GM19452 (cell line): ENCODE measurements at regions not wholly inside any gene's neighbourhood (a gene's known extent, or its start where the extent isn't known, plus 50 kb on each side); places are given as distances from the start of the nearest gene placed in this dataset.

Source experiments
- ATAC-seq: cut with Tn5 transposase; IDR thresholded peaks from one replicate; pipeline ENCODE4 v1.9.1; 2021; ENCODE audit not compliant: unreplicated experiment

DNA sequence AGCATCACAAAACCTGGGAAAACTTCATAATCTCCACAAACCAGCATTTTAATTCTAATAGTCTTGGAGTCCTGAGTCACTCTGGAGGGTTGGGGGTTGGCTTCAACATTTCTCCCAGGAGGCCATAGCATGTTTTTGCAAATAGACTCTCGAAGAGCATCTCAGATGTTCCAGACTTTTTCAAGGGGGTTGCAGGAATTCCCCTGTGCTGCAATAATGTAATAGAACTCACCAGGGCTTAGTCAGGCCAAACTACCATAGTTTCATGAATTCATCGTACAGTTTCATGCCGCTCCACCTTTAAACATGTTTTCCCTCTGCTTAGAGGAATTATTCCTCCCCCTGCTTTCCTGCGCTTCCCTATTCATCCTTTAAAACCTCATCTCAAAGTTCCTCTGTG, 499.5 kb upstream of the KLF4 start:
- no peak for ATAC-seq

GRCh38 chr9:107984956-107985355, 495.4 kb upstream of the KLF4 start:
- no peak for ATAC-seq

GRCh38 chr9:107983762-107984161, 494.2 kb upstream of the KLF4 start:
- no peak for ATAC-seq

DNA sequence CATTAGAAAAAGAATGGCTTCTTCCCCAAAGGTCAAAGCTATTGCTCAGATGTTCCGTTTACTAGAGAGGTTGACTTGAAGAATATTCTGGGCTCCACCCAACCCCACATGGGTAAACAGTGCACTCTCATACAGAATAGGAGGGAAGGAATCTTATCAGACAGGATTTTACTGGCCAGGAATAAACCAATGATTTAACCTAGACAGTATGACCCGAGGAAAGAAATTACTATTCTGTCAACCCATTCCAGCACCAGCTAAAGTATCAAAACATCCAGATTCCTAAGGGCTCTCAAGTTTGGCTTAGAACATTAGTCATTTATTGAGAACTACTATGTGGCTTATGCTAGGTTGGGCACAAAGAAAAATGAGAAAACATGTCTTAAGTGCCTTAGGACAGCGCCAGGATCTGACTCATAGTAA, 493.6 kb upstream of the KLF4 start:
- no peak for ATAC-seq

DNA sequence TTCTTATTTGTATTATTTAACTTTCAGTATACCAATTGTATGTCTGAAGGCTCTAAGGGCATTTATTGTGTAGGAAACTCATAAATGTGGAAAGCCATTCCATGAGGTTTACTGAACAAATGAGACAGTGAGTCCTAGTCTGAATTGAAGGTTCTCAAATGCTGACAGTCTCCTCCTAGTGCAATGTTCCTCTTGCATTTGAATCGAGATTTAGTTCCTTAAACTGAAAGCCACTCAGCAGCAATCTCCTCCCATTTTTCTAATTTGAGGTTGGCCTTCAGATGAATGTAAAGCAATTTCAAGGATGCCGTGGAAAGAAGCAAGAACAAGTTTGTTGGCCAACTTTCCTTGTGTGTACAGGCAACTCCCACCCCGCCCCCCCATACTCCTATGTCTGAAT, 493.2 kb upstream of the KLF4 start:
- no peak for ATAC-seq

GRCh38 chr9:107982001-107982400, 492.4 kb upstream of the KLF4 start:
- ATAC-seq = no peak

- ATAC-seq = no peak
Measured at GRCh38 chr9:107980984-107981383, 491.4 kb upstream of the KLF4 start.

- no peak for ATAC-seq
Measured at GRCh38 chr9:107976767-107977166, 487.2 kb upstream of the KLF4 start.

DNA sequence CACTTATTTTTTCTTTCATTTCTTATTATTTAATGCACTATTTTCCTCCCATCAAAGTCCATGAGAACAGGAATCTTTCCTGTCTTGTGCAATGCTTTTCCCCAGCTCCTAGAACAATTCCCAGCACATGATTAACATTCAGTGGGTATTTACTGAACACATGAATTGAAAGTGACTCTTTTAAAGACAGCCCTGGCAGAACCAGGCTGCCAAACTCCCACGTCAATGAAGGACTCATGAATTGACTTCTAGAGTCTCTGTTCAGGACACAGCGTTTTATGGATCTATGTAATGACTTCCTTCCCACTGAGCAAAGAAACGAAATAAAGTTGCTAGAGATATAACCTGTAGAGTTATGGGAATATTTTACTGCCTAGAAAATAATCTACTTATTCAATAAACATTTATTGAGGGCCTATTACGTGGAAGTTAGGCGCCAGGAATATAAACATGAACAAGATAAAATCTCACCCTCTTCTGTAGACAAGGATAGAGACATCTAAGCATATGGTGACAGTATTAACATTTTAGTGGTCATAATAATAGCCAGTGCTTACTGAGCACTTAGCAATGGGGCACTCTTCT, 485.9 kb upstream of the KLF4 start:
- ATAC-seq = no peak

- no peak for ATAC-seq
Measured at GRCh38 chr9:107973451-107973850, 483.9 kb upstream of the KLF4 start.

GRCh38 chr9:107972346-107972745, 482.8 kb upstream of the KLF4 start:
- ATAC-seq = no peak

DNA sequence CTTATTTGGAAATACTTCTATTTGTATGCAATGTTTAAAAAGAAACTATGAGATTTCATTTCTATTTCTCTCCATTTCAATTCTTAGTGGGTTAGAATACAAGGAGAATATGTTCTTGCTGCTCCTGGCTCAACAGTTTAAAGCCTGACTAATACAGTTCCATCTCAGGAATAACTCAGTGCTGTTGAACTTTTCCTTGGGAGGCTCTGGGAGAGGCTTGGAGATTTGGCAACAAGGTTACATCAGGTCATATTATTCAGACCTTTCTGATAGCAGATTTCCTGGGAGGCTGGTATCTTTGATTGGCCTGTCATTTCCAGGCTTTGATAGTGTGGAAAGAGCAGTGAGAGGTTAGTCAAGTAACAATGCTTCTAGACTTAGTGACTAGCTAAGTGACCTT, 481.7 kb upstream of the KLF4 start:
- ATAC-seq = no peak

GRCh38 chr9:107970726-107971125, 481.2 kb upstream of the KLF4 start:
- ATAC-seq = no peak

DNA sequence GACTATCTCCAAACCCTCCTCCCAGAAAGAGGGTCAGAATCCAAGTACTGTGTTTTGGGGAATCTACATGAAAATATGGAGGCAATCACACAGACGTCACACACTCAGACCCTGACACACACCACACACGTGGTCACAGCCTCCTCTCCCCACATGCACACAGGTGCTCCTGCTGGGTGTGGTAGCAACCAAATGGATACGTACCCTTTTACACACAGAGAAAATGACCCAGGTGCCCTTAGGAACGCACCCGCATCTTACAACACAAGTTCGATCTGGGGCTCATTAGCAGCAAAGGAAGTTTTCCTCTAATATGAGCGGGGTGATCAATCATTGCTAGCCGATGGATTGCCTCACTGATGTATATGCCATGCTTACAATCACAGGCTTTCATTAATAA, 480.2 kb upstream of the KLF4 start:
- ATAC-seq = no peak

GRCh38 chr9:107969141-107969540, 479.6 kb upstream of the KLF4 start:
- no peak for ATAC-seq

DNA sequence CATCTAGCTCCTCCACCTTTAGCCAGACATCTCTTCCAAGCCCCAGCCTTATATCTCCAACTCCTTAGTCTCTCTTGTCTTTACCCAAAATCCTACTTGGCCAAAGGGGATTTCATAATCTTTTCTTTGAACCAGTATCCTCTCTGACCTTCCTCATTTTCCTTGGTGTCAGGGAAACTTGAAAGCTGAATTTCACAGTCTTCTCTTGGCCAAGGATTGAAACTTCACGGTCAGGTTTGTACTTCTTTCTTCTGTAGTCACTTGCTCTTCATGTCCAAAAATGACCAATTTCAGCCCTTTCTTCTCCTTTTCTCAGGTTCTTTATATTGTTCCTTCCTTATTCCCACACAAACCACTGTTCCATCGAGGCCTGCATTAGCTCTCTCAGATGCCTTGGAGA, 473.7 kb upstream of the KLF4 start:
- ATAC-seq = no peak

- ATAC-seq = no peak
Measured at GRCh38 chr9:107960916-107961315, 471.3 kb upstream of the KLF4 start.

DNA sequence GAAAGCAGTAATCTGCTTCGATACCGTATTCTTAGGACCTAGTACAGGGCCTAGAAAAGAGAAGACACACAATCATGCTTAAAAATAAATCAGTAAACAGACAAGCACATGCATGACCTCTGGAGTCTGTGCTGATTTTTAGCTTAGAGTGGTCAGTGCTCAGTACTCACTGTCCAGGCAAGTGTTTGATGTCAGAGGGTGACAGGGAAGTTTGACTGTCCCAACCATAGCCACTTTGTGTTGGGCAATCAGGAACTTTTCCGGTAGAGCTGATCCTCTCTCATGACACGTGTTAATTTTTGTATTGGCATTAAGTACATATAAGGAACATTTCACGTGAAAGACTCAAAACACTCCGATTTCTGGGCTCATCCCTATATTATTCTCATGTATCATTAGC, 464.7 kb upstream of the KLF4 start:
- ATAC-seq = no peak

- no peak for ATAC-seq
Measured at GRCh38 chr9:107953556-107954125, 464.1 kb upstream of the KLF4 start.

DNA sequence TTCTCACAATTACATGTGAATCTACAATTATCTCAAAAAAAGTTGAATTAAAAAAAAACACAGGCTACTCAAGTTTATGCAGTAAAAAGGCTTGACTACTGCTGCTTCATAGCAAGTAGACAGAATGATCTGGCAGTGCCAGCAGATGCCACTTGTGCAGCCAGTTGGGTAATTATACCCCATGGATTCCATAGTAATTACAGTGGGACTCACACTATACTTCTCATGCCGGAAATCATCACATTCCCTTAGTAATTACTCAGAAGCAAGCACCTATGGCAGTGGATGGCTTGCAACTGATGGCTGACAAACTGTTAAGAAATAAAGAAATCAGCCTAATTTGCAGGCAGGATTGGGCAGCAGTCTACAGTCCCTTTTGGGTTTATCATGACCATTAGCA, 463.2 kb upstream of the KLF4 start:
- no peak for ATAC-seq

DNA sequence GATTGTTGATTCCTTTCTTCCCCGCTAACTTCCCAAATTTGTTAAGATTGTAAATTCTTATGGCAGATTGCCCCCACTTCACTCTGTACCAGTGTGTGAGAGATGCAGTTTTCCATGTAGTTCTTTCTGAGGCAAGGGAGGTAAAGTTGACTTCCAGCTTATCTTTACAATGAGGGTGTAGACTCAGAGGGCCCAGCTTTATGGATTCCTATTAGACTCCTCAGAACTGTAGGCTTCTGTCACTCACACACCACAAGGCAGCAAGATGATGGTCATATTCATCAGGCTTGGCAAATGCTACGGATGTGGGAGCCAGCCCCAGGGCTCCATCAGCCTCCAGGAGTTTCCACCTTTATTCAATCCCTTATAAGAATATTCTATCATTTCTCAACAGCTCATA, 461.9 kb upstream of the KLF4 start:
- ATAC-seq = no peak

DNA sequence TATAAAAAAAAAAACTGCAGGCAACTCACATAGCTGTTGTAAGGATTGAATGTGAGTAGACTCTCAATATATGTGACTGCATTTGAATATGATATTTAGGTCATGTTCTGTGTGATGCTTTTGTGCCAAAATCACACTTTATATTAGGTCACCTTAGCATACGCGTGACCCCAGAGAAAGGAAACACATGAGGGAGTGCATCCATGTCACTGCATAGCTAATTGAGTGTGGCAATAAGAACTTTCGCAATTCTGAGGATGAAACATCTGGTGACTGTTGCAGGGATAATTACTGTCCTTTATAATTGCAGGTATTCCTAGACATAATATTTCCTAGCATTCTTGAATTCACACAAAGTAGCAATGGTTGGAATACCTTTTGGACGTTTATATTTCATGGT, 459.5 kb upstream of the KLF4 start:
- ATAC-seq = no peak

DNA sequence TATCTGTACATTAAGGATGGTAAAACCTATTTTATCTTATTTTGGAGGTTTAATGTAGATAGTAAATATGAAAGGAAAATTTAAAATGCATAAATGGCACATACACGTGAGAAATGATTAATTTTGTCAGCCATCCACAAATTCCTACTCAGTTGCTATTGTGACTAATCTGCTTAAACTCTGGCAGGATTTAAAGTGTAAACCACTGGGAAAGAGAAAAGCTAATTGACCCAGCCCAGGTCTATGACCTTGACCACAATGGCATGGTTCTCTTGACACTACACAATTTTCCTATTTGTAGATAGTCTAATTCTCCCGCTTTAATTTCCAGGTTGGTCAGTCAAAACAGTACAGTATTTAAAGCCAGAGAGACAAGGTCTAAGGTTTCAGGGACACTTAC, 459.0 kb upstream of the KLF4 start:
- no peak for ATAC-seq
